ENCODE measurements at regions not wholly inside any gene's neighbourhood (a gene's known extent, or its start where the extent isn't known, plus 50 kb on each side); places are given as distances from the start of the nearest gene placed in this dataset.

DNA sequence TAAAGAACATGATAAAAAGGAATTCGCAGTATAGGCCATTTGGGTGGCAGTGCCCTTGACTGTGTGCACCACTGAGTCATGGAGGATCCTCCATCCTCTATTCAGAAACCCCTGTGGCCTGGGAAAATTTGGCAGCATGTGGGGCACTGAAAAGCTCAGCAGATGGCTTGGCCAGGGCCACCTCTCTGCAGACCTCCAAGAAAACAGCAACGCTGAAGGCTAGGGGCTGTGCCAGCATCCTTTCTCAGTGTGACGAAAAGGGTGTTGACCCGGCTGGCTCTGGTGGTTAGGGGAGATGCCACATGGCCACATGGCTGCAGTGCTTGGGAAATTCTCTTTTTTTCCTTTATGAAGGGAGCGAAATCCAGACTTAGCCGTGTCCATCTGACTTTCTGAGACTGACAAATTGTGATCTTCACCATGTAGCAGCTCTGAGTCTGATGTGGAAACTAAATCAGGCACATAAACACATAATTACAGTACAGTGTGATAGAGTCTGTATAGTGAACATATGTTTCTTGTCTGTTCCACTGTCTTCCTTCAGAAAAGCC, 178.0 kb downstream of the KCTD12 start:
- TF ChIP-seq CTCF (IDR thresholded peaks at IDR 0.05; ENCODE audit: low read length) (no peak), EZH2 (optimal IDR thresholded peaks at IDR 0.05; ENCODE audit: low read depth, low read length) (no peak), EZH2phosphoT487 (IDR thresholded peaks at IDR 0.05; ENCODE audit: low read length) (no peak)

Data from MM.1S (cell line).